ENCODE measurements at regions not wholly inside any gene's neighbourhood (a gene's known extent, or its start where the extent isn't known, plus 50 kb on each side); places are given as distances from the start of the nearest gene placed in this dataset.
"Not testable (repeated sequence)": the region's sequence is repeated elsewhere in the genome, so short reads cannot be mapped to it uniquely, and the experiment has no call there.

DNA sequence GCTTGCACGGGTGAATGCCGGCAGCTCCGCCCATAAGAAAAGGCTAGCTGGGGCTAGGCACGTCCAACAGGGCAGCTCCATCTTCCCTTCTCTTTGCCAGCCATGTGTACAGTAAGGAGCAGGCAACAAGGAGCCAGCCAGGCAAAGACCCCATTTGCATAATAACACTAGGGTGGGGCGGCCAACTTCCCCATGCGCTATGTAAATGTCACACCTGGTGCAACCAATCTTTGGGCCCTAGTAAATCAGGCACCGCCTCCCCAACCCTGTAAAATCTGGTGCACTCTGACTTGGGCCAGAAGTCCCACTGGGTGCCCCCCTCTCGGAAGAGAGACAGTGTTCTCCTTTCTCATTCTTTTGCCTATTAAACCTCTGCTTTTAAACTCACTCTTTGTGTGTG lies 115.2 kb downstream of the NPIPA7 start:
- DNase-seq; H3K36me3 Mint-ChIP-seq (ENCODE audit: insufficient read depth, unreplicated experiment); H3K4me1 Mint-ChIP-seq (ENCODE audit: low read depth, unreplicated experiment); H3K4me1 ChIP-seq; H3K36me3 ChIP-seq (ENCODE audit: control insufficient read depth, insufficient read depth, low read length); H3K27me3 ChIP-seq (replicated peaks; ENCODE audit: control insufficient read depth, insufficient read depth, low read length); BruUV-seq (replicated peaks); H3K27ac Mint-ChIP-seq (ENCODE audit: unreplicated experiment); H3K9me3 ChIP-seq; CTCF ChIA-PET; H3K27me3 Mint-ChIP-seq (ENCODE audit: insufficient read depth, unreplicated experiment); H3K4me3 ChIP-seq (ENCODE audit: low read depth, low read length); POLR2A ChIA-PET; H3K9me3 Mint-ChIP-seq (ENCODE audit: unreplicated experiment); intact Hi-C loops (cut with micrococcal nuclease; ENCODE audit: unreplicated experiment); H3K4me3 Mint-ChIP-seq (ENCODE audit: unreplicated experiment): not testable (repeated sequence)

DNA sequence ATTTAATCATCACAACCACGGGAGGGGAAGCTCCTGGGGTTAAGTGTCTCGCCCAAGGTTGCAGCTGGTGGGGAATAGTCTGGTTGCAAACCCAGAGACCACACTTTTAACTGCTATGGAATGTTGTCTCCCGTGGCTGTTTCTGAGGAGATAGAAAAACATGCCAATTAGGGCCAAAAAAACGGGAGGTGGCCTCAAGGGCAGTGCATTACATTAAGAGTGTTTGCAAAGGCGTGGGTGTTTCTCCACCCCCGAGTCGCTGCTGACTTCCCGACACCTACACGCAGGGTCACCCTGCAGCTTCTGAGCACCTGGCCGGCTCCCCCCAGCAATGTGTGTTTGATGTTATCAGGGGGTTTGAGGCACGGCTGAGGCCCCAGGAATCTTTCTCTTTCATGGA lies 116.1 kb downstream of the NPIPA7 start:
- CTCF ChIA-PET; H3K4me1 Mint-ChIP-seq (ENCODE audit: low read depth, unreplicated experiment); POLR2A ChIA-PET: not testable (repeated sequence)

DNA sequence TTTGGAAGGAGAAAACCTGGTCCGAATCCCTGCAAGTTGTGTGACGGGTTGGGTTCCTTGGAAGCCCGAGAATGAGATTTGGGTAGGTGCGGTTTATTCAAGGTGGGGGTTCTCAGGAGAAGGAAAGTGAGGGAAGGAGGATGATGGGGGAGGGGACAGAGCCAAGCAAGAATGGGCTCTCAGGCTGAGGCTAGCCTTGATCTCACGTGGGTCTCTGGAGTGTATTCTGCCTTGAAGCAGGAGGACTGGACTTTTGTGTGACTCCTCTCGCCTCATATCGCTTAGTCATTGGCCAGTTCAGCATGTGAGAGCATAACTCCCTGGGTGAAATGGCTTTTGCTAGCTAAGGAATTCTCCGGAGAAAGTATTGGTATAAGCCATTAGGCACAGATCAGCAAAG lies 120.9 kb downstream of the NPIPA7 start:
- H3K27me3 Mint-ChIP-seq (ENCODE audit: insufficient read depth, unreplicated experiment); H3K4me1 ChIP-seq; H3K27me3 ChIP-seq (replicated peaks; ENCODE audit: control insufficient read depth, insufficient read depth, low read length); H3K9me3 ChIP-seq; DNase-seq; H3K36me3 ChIP-seq (ENCODE audit: control insufficient read depth, insufficient read depth, low read length); POLR2A ChIA-PET; H3K27ac Mint-ChIP-seq (ENCODE audit: unreplicated experiment); H3K4me1 Mint-ChIP-seq (ENCODE audit: low read depth, unreplicated experiment); H3K4me3 Mint-ChIP-seq (ENCODE audit: unreplicated experiment); BruUV-seq (replicated peaks); H3K36me3 Mint-ChIP-seq (ENCODE audit: insufficient read depth, unreplicated experiment); H3K9me3 Mint-ChIP-seq (ENCODE audit: unreplicated experiment); CTCF ChIA-PET; H3K4me3 ChIP-seq (ENCODE audit: low read depth, low read length); intact Hi-C loops (cut with micrococcal nuclease; ENCODE audit: unreplicated experiment): not testable (repeated sequence)

More for the DNA sequence above, 116.1 kb downstream of the NPIPA7 start:
- H3K4me3 ChIP-seq (ENCODE audit: low read depth, low read length); H3K4me3 Mint-ChIP-seq (ENCODE audit: unreplicated experiment); H3K27me3 ChIP-seq (replicated peaks; ENCODE audit: control insufficient read depth, insufficient read depth, low read length); H3K27me3 Mint-ChIP-seq (ENCODE audit: insufficient read depth, unreplicated experiment); H3K36me3 Mint-ChIP-seq (ENCODE audit: insufficient read depth, unreplicated experiment); H3K27ac Mint-ChIP-seq (ENCODE audit: unreplicated experiment); BruUV-seq (replicated peaks); H3K9me3 Mint-ChIP-seq (ENCODE audit: unreplicated experiment); DNase-seq; H3K9me3 ChIP-seq; intact Hi-C loops (cut with micrococcal nuclease; ENCODE audit: unreplicated experiment); H3K4me1 ChIP-seq; H3K36me3 ChIP-seq (ENCODE audit: control insufficient read depth, insufficient read depth, low read length): not testable (repeated sequence)

DNA sequence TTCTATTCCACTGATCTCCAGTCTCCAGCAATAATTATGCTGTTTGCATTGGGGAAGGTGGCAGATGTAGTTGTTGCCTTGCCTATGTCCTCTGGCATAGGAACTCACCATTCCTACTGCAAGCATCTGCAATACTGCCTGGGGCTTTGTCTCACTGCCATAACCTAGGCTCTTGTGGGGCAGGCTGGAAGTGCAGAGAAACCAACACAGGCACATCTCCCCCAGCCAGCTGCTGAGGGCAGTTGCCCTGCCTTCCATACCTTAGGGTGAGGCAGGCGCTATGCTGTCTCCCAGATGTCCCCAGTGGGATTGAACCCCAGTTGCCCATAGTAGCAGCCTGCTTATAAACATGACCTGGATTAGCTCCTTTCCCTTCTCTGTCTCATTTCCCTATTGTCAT lies 128.1 kb downstream of the NPIPA7 start:
- H3K4me1 ChIP-seq; DNase-seq; H3K27ac Mint-ChIP-seq (ENCODE audit: unreplicated experiment); H3K4me3 ChIP-seq (ENCODE audit: low read depth, low read length); H3K27me3 Mint-ChIP-seq (ENCODE audit: insufficient read depth, unreplicated experiment); POLR2A ChIA-PET; CTCF ChIA-PET; H3K36me3 Mint-ChIP-seq (ENCODE audit: insufficient read depth, unreplicated experiment); H3K9me3 ChIP-seq; BruUV-seq (replicated peaks); H3K4me1 Mint-ChIP-seq (ENCODE audit: low read depth, unreplicated experiment); H3K4me3 Mint-ChIP-seq (ENCODE audit: unreplicated experiment); H3K27me3 ChIP-seq (replicated peaks; ENCODE audit: control insufficient read depth, insufficient read depth, low read length); intact Hi-C loops (cut with micrococcal nuclease; ENCODE audit: unreplicated experiment); H3K36me3 ChIP-seq (ENCODE audit: control insufficient read depth, insufficient read depth, low read length); H3K9me3 Mint-ChIP-seq (ENCODE audit: unreplicated experiment): not testable (repeated sequence)

DNA sequence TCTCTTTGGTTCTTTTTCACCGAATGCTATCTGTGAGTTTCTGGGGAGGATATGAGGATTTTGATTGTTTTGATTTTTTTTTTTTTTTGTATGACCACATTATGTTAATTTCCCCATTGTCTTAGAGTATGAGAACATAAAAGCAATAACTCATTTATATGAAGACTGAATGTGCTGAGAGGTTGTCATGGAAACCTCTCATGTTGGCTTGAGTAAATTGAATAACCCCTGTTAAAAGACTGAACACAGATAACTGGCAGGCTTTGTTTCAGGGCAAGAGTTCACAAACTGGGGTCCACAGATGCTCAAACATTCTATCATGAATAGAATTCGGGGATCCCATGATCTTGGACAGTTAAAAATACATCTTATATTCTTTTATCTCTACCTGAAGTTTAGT lies 129.4 kb downstream of the NPIPA7 start:
- H3K4me1 Mint-ChIP-seq (ENCODE audit: low read depth, unreplicated experiment); DNase-seq; H3K4me3 Mint-ChIP-seq (ENCODE audit: unreplicated experiment); H3K4me3 ChIP-seq (ENCODE audit: low read depth, low read length); POLR2A ChIA-PET; H3K27ac Mint-ChIP-seq (ENCODE audit: unreplicated experiment); intact Hi-C loops (cut with micrococcal nuclease; ENCODE audit: unreplicated experiment); H3K27me3 ChIP-seq (replicated peaks; ENCODE audit: control insufficient read depth, insufficient read depth, low read length); H3K36me3 ChIP-seq (ENCODE audit: control insufficient read depth, insufficient read depth, low read length); H3K9me3 Mint-ChIP-seq (ENCODE audit: unreplicated experiment); H3K9me3 ChIP-seq; H3K36me3 Mint-ChIP-seq (ENCODE audit: insufficient read depth, unreplicated experiment); H3K4me1 ChIP-seq; H3K27me3 Mint-ChIP-seq (ENCODE audit: insufficient read depth, unreplicated experiment); CTCF ChIA-PET; BruUV-seq (replicated peaks): not testable (repeated sequence)

DNA sequence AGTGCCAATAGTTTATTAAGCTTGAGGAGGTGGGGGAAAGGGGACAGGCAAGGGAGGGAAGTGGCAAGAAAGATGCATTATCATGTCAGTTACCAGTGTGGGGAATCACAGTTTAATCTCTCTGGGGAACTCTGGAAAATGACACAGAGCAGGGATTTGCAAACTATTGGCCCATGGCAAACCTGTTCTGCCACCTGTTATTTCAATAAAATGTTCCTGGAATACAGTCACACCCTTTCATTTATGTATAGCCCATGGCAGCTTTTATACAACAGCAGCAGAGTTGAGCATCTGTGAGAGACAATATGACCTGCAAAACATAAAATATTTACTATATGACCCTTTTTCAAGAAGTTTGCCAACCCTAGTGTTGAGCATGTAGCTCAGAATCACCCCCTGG lies 140.5 kb downstream of the NPIPA7 start:
- CTCF ChIA-PET; H3K4me3 Mint-ChIP-seq (ENCODE audit: unreplicated experiment); intact Hi-C loops (cut with micrococcal nuclease; ENCODE audit: unreplicated experiment); BruUV-seq (replicated peaks); H3K9me3 ChIP-seq; H3K4me1 Mint-ChIP-seq (ENCODE audit: low read depth, unreplicated experiment); H3K9me3 Mint-ChIP-seq (ENCODE audit: unreplicated experiment); H3K27me3 Mint-ChIP-seq (ENCODE audit: insufficient read depth, unreplicated experiment); H3K36me3 Mint-ChIP-seq (ENCODE audit: insufficient read depth, unreplicated experiment); H3K27me3 ChIP-seq (replicated peaks; ENCODE audit: control insufficient read depth, insufficient read depth, low read length); H3K4me1 ChIP-seq; H3K4me3 ChIP-seq (ENCODE audit: low read depth, low read length); H3K27ac Mint-ChIP-seq (ENCODE audit: unreplicated experiment); POLR2A ChIA-PET; DNase-seq; H3K36me3 ChIP-seq (ENCODE audit: control insufficient read depth, insufficient read depth, low read length): not testable (repeated sequence)

DNA sequence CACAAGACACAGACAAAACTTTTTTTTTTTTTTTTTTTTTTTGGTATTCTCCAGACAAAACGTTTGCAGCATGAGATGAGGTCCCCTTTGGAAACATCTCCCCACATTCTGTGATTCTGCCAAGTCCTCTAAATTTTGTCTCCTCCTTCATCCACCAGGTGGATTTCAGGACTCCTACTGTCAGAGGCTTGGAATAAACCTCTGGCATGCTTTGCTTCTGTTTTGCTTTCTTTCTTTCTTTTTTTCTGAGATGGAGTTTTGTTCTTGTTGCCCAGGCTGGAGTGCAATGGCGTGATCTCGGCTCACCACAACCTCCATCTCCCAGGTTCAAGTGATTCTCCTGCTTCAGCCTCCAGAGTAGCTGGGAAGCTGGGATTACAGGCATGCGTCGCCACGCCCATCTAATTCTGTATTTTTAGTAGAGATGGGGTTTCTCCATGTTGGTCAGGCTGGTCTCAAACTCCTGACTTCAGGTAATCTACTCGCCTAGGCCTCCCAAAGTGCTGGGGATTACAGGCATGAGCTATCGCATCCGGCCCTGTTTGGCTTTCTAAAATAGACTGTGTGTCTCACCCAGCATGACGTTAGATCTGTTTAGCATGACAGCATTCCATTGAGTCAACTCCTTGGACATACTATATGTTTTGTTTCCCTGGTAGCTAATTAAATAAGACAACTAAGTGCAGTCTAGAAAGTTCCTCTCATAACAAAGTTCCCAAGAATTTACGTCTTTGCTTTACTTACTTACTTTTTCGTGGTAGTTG lies 142.5 kb downstream of the NPIPA7 start:
- intact Hi-C loops (cut with micrococcal nuclease; ENCODE audit: unreplicated experiment); DNase-seq; BruUV-seq (replicated peaks); H3K36me3 ChIP-seq (ENCODE audit: control insufficient read depth, insufficient read depth, low read length); H3K9me3 Mint-ChIP-seq (ENCODE audit: unreplicated experiment); H3K4me1 ChIP-seq; H3K4me3 ChIP-seq (ENCODE audit: low read depth, low read length); H3K27me3 Mint-ChIP-seq (ENCODE audit: insufficient read depth, unreplicated experiment); H3K9me3 ChIP-seq; H3K36me3 Mint-ChIP-seq (ENCODE audit: insufficient read depth, unreplicated experiment); H3K27me3 ChIP-seq (replicated peaks; ENCODE audit: control insufficient read depth, insufficient read depth, low read length); CTCF ChIA-PET; H3K4me1 Mint-ChIP-seq (ENCODE audit: low read depth, unreplicated experiment); H3K27ac Mint-ChIP-seq (ENCODE audit: unreplicated experiment); POLR2A ChIA-PET; H3K4me3 Mint-ChIP-seq (ENCODE audit: unreplicated experiment): not testable (repeated sequence)
